ENCODE measurements at regions not wholly inside any gene's neighbourhood (a gene's known extent, or its start where the extent isn't known, plus 50 kb on each side); places are given as distances from the start of the nearest gene placed in this dataset.

DNA sequence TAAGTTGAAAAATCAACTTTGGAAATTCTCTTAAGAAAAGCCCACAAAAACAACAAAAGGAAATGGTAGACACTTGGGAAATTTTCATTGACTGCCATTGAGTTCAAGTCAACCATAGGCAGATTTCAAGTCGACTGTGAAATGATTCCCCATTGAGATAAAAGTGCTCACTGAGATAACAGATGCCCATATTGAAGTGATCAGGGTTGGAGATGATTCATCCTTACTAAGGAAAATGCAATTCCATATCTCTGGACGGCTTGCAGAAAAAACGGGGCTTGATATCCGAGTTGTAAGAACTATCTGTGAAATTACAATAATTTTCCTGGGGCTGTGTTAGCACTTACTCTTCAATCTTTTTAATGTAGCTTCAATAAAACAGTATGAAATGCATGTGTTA lies 373.1 kb upstream of the THRB start:
- in situ Hi-C loops (cut with MboI), result no loop called here
- H4K20me1 ChIP-seq (replicated peaks; ENCODE audit: control insufficient read depth, insufficient read depth, low read length), result no peaks in the 10 kb centered on the region
- TF ChIP-seq SAFB (IDR thresholded peaks at IDR 0.05; ENCODE audit: borderline replicate concordance, low read depth, low read length) (no peak), ETS2 (tag; IDR thresholded peaks at IDR 0.05; ENCODE audit: borderline replicate concordance, poor library complexity, severe bottlenecking) (no peak), NFIC (IDR thresholded peaks at IDR 0.05) (no peak), ZNF778 (CRISPR knock-in tag; IDR thresholded peaks at IDR 0.05) (no peak), TCFL5 (CRISPR knock-in tag; conservative IDR thresholded peaks at IDR 0.05) (no peak), ZNF239 (CRISPR knock-in tag; IDR thresholded peaks at IDR 0.05) (no peak), DIDO1 (tag; IDR thresholded peaks at IDR 0.05; ENCODE audit: low read depth) (no peak), SIN3B (IDR thresholded peaks at IDR 0.05; ENCODE audit: low read depth) (no peak), ATF1 (CRISPR knock-in tag; IDR thresholded peaks at IDR 0.05) (no peak), ATF1 (tag; IDR thresholded peaks at IDR 0.05) (no peak), DNMT1 (IDR thresholded peaks at IDR 0.05) (no peak), MTF1 (CRISPR knock-in tag; IDR thresholded peaks at IDR 0.05; ENCODE audit: borderline replicate concordance) (no peak), CBX5 (IDR thresholded peaks at IDR 0.05; ENCODE audit: borderline replicate concordance, low read depth) (no peak), CHD2 (IDR thresholded peaks at IDR 0.05; ENCODE audit: low read depth, low read length) (no peak), NCOA2 (IDR thresholded peaks at IDR 0.05; ENCODE audit: partially characterized antibody in 2 of 2) (no peak), TFAM (CRISPR knock-in tag; conservative IDR thresholded peaks at IDR 0.05) (no peak)
- TF ChIP-seq, protein P1, sequence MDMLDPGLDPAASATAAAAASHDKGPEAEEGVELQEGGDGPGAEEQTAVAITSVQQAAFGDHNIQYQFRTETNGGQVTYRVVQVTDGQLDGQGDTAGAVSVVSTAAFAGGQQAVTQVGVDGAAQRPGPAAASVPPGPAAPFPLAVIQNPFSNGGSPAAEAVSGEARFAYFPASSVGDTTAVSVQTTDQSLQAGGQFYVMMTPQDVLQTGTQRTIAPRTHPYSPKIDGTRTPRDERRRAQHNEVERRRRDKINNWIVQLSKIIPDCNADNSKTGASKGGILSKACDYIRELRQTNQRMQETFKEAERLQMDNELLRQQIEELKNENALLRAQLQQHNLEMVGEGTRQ (CRISPR knock-in tag; IDR thresholded peaks at IDR 0.05), result no peak
- no peak overlapping the region for H3K4me2 ChIP-seq (ENCODE audit: insufficient read depth, low read length)
- no peaks in the 10 kb centered on the region for H3K27me3 ChIP-seq (ENCODE audit: control insufficient read depth in 2 of 2, insufficient read depth in 2 of 2, low read length in 2 of 2)
- no peaks in the 10 kb centered on the region; the same call in 1 of the 2 replicates for H3K9me3 ChIP-seq (replicated peaks; ENCODE audit: control insufficient read depth, insufficient read depth, low read depth, low read length)
- ATAC-seq, result no peak
- BruUV-seq (replicated peaks), result no TSS peak
- no peaks in the 10 kb centered on the region for H3K4me1 ChIP-seq (replicated peaks in 1 of 2; ENCODE audit: control insufficient read depth in 2 of 2, insufficient read depth in 2 of 2, low read length in 2 of 2)
- no peak for DNase-seq (ENCODE audit: extremely low read depth in 1 of 4, low spot score in 3 of 4)
- no peak overlapping the region for H3K27ac ChIP-seq (ENCODE audit: extremely low read depth, low read depth, low read length)
- no peak overlapping the region for H2AFZ ChIP-seq (ENCODE audit: low read depth, low read length)
- FAIRE-seq, result no peak
- H3K79me2 ChIP-seq (ENCODE audit: control insufficient read depth, insufficient read depth, low read length), result no peaks in the 10 kb centered on the region
- POLR2A ChIA-PET, result interaction anchor here (0.5 kb wide), 1 partner anchor 1281 kb away, joined by 3 read pairs; no protein-coding TSS in a partner anchor
- H3K9me1 ChIP-seq (ENCODE audit: control insufficient read depth, insufficient read depth, low read length), result no peaks in the 10 kb centered on the region
- no peak overlapping the region for H3K9ac ChIP-seq (ENCODE audit: insufficient read depth in 1 of 2, low read depth in 2 of 2, low read length in 2 of 2)
- H3K36me3 ChIP-seq (ENCODE audit: control insufficient read depth, insufficient read depth, low read length), result no peaks in the 10 kb centered on the region
- intact Hi-C loops (cut with micrococcal nuclease), result no loop called here
- CTCF ChIA-PET (ENCODE audit: low intra/inter-chr PET ratio), result no interaction called here
- H3K4me3 ChIP-seq, result no peak overlapping the region
- 2% methylated on average over 4 of the region's 4 CpGs for WGBS (ENCODE audit: insufficient coverage, low coverage, missing lambda C conversion rate)

All from K562 (cell line).